H1 (cell line): ENCODE measurements at regions not wholly inside any gene's neighbourhood (a gene's known extent, or its start where the extent isn't known, plus 50 kb on each side); places are given as distances from the start of the nearest gene placed in this dataset.

Source experiments
- CHD7 ChIP-seq: fragments of 300-600 bp; sonication (generic); IDR thresholded peaks from 2 replicates; pipeline ENCODE4 v1.7.1; 2012; ENCODE audit warnings: low read length, moderate library complexity, mild to moderate bottlenecking, inconsistent platforms; ENCODE audit not compliant: insufficient replicate concordance

- TF ChIP-seq CHD7: no peak
Observed at GRCh38 chr5:180423598-180423997, 70.5 kb upstream of the GFPT2 start (continued).
